HG03378 (cell line): ENCODE measurements at regions not wholly inside any gene's neighbourhood (a gene's known extent, or its start where the extent isn't known, plus 50 kb on each side); places are given as distances from the start of the nearest gene placed in this dataset.
"Not testable (repeated sequence)": the region's sequence is repeated elsewhere in the genome, so short reads cannot be mapped to it uniquely, and the experiment has no call there.

Experiments
- ATAC-seq: cut with Tn5 transposase; IDR thresholded peaks from one replicate; pipeline ENCODE4 v1.9.1; 2021; ENCODE audit warnings: mild to moderate bottlenecking, moderate library complexity; ENCODE audit not compliant: unreplicated experiment

DNA sequence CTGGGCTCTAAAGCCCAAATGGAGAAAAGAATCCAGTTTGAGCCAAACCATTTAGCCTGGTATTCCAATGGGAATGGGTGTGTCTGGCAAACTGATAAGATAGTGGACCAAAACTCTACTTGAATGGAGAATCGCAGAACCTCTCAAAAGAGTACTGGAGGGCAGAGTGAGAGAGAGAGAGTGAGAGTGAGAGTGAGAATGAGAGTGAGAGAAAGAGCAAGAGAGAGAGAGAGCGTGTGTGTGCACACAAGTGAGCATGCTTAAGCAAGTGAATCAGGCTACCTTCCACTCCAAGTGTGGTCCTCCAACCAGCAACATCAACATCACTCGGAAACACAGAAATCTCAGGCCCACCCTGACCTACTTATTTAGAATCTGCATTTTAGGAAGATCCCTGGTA is 58.8 kb downstream of the UQCRFS1 start:
- ATAC-seq: no peak

DNA sequence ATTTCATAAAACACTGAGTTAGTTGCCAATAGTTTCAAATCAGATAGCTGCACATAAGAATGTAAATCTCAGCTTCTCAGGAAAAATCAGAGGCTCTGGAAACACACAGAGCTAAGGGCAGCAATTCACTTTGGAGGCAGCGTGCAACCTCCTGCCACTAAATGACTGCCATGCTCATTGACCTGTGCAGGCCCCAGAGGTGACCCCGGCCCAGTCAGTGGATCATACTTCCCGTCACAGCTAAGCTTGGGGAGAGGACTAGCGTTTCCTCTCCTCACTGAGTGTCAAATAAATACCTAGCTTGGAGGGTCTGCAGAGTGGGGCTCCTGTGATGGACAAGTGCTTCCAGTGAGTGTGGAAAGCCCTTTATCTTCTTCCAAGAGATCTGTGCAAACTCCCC is 67.2 kb downstream of the UQCRFS1 start:
- no peak for ATAC-seq

DNA sequence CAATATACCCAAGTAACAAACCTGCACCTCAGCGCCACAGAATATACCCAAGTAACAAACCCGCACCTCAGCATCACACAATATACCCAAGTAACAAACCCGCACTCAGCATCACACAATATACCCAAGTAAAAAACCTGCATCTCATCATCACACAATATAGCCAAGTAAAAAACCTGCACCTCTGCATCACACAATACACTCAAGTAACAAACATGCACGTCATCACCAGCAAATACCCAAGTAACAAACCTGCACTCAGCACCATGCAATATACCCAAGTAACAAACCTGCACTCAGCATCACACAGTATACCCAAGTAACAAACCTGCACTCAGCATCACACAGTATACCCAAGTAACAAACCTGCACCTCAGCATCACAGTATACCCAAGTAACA is 69.8 kb downstream of the UQCRFS1 start:
- no peak for ATAC-seq

DNA sequence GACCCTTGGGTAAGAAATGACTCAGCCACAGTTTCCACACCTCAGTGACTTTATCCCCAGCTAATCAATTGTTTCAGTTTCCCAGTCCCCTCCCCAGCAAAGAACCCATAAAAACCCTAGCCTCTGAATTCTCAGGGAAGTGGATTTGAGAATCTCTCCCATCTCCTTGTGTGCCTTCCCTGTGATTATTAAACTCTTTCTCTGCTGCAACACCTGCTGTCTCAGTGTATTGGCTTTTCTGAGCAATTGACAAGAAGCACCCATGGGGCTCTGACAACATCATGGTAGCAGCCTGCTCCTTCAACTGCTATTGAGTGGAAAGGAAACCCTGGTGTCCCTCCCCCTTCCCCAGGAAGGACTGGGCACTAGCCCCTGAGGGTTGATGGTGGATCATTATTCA is 73.7 kb downstream of the UQCRFS1 start:
- no peak for ATAC-seq

DNA sequence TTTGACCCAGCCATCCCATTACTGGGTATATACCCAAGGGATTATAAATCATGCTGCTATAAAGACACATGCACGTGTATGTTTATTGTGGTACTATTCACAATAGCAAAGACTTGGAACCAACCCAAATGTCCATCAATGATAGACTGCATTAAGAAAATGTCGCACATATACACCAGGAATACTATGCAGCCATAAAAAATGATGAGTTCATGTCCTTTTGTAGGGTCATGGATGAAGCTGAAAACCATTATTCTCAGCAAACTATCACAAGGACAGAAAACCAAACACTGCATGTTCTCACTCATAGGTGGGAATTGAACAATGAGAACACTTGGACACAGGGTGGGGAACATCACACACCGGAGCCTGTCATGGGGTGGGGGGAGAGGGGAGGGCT is 74.7 kb downstream of the UQCRFS1 start:
- ATAC-seq: not testable (repeated sequence)

DNA sequence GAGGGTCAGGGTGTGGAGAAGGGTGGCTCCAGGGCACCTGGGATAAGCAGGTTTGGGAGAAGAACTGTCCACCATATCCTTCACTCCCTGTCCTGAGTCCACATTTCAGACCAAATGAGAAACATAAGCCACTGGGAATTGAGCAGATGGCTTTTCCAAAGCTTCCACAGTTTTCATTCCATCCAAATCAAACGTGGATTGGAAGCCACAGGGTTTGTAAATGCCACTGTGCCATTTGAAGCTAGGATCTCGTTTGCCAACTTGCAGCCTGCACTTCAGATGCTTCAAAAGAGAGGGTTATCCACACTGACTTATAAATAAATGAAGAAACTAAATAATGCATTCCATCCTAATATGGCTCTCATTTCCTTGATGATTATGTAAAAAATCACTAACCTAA is 81.5 kb downstream of the UQCRFS1 start:
- no peak for ATAC-seq

DNA sequence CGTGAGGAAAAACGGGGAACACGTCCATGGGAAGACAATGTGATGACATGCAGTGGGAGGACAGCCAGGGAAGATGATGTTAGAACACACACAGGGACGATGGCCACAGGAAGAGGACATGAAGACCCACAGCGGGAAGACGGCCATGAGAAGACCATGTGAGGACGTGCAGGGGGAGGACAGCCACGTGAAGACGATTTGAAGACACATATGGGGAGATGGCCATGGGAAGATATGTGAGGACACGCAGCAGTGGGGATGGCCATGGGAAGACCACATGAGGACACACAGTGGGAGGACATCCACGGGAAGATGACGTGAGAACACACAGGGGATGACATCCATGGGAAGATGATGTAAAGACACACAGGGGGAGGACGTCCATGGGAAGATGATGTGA is 83.8 kb downstream of the UQCRFS1 start:
- ATAC-seq: no peak

DNA sequence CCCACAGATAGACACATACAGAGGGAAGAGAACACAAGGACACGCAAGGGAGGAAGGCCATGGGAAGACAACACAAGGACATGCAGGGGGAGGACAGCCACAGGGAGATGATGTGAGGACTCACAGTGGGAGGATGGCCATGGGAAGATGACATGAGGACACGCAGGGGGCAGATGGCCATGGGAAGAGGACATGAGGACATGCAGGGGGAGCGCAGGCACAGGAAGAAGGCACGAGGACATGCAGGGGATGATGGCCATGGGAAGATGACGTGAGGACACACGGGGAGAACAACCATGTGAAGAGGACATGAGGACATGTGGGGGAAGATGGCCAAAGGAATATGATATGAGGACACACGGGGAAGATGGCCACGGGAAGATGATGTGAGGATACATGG is 84.7 kb downstream of the UQCRFS1 start:
- ATAC-seq: no peak

DNA sequence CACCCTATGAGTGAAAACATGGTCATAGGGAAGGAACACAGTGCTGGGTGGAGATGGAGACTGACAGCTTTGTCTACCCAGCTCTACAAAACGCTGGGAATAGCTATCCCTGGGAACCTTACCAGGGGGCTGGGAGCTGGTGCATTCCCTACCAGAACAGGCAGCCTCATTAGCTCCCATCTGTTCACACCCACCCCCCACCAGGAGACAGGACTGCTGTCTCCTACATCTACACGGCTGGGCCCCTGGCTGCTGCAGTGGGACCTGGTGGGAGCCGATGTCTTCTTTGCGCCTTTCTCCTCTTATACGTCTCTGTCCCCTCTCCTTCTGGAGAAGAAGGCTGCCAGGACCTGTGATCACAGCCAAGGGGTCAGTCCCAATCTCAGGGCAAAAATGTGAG is 90.8 kb downstream of the UQCRFS1 start:
- ATAC-seq: no peak

DNA sequence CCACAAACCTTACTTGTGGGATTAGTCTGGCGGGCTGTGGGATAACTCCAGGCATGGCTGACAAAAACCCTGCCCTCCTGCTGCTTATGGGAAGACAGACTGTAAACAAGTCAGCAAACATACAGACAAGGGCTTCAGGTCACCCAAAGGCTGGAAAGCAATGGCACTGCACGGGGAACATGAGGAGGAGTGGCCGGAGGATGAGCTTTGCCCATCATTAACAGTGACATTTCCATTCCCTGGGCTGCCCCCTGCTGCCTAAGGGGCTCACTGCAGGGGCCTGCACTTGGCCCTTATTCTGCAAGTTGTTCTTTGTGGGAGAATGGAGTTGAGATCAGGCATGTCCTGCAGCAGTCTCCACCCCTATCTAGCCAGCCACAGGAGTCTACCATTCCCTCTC is 91.3 kb downstream of the UQCRFS1 start:
- ATAC-seq: no peak

DNA sequence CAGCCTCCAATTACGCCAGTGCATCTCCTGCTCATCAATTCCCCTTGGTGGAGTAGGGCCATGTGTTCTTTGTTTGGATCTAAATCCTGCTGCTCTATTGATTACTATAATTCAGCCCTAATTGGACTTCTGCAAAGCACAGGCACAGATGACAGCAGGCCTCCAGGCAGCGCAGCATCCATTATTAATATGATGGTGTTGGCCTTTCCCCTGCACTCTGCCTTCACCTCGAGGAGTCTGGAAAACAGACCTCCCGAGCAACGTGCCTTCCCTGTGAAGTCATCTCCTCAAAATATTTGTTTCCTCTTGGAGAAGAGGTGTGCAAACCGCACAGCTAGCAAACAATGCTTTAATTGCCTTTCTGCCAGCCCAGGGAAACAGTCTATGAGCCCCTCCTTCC is 92.5 kb downstream of the UQCRFS1 start:
- no peak for ATAC-seq

DNA sequence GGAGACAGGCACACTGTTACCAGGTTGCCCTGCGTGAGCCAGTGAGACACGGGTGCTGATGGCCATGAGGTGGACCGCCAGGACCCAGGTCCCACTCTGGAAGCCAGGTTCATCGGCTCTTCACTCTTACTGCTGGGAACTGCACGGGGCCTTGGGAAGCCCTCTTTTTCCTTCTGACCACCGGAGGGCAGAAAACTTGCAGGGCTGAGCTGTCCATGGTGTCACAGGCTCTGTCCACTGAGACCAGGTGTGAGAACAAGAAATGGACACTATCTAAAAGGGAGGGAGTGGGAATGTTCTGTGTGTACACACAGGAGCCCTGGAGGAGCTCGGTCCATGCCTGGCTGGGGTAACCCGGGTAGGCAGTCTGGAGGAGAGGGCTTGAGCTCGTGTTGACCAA is 93.4 kb downstream of the UQCRFS1 start:
- ATAC-seq: no peak

DNA sequence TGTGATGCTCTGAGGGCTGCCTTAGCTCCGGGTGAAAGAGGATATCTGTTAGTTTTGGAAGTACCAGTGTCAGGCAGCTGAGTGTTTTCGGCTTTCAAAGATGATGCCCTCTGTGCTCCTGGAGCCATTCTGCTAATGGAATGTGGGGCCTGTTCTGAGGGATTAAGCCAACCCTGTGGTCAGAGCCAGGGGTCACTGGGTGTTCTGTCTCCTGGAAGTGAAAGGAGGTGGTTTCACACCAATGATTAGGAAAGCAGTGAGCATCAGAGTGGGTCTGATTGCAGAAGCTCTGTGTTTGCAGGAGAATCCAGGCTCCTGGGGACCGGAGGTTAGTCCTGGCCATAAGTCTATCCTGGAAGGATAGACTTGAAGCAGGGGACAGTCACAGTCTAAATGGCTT is 94.6 kb downstream of the UQCRFS1 start:
- ATAC-seq: no peak

DNA sequence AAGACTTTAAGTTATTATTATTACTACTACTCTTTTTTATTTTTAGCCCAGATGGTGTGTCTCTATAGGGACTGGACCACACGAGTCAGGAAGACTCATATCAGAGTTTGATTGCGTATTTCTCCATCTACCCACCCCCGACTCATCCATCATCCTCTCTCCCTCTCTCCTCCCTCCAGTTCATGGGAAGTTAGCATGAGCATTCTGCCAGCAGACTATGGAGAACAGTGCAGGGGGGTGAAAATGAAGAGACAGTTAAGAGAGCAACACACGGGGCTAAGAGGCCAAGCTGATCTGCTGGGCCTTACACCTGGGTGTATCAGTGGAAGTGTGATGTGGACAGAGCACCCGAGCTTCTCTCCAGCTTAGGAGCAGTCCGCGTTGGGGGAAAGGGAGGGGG is 95.0 kb downstream of the UQCRFS1 start:
- no peak for ATAC-seq

DNA sequence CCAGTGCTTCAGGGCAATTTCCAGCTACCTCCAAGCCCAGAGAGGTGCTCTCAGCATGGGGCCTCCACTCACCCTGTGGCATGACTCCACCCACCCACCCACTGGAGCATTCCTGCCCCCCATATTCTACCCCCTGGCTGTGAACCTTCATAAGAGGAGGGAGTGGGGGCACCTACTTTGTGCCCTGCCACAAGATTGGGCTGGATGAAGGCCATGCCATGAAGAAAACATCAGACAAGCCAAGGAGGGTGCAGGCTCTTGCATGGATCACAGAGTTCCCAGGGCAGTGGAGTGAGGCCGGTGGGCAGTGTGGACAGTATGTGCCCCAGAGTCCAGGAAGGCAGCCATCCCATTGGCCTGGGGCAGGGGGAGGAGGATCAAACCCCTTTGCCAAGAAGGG is 97.8 kb downstream of the UQCRFS1 start:
- no peak for ATAC-seq

DNA sequence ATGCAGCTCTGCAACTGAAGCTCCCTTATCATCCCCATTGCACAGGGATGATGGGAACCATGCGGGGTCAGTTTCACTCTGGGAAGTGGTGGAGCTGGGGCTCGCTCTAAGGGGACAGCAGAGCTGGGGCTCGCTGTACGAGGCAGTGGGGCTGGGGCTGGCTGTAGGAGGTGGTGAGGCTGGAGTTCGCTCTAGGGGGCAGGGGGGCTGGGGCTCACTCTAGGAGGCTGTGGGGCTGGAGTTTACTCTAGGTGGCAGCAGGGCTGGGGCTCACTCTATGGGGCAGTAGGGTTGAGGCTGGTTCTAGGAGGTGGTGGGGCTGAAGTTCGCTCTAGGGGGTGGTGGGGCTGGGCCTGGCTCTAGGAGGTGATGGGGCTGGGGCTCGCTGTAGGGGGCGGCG is 99.1 kb downstream of the UQCRFS1 start:
- ATAC-seq: no peak

DNA sequence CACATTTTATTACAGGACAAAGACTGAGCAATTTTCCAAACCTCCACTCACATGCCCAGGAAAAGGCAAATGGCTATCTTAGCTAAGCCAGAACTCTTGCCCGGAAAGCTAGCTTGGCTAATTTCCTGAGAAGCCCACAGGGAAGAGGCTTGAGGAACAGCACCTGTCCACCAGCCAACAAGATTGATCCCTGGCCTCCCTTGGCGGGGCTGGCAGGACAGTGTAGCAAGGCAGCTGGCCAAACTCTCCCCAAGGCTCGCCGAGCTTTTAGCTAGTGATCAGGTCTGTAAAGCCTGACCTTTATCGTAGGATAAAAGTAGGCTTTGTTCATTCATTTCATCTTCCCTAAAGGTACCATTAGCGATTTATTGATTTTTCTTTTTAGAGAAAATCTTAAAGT is 101.4 kb downstream of the UQCRFS1 start:
- no peak for ATAC-seq

DNA sequence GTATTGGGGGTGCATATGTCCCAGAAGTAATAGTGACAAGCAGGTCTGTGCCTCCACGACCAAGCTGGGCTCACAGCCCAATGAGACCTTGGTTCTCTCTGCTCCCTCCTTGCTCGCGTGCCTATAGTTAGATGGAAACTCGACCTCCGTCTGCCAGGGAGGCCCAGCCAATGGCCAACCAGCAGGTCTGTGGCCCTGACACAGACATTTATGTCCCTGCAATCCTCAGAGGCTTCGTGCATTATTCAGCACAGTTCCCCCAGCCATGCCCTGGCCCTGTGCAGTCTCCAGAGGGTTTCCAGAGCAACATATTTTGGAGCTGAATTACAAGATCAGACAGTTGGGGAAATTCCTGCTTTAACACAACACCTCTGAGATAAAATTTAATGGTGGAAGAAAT is 105.1 kb downstream of the UQCRFS1 start:
- ATAC-seq: no peak

DNA sequence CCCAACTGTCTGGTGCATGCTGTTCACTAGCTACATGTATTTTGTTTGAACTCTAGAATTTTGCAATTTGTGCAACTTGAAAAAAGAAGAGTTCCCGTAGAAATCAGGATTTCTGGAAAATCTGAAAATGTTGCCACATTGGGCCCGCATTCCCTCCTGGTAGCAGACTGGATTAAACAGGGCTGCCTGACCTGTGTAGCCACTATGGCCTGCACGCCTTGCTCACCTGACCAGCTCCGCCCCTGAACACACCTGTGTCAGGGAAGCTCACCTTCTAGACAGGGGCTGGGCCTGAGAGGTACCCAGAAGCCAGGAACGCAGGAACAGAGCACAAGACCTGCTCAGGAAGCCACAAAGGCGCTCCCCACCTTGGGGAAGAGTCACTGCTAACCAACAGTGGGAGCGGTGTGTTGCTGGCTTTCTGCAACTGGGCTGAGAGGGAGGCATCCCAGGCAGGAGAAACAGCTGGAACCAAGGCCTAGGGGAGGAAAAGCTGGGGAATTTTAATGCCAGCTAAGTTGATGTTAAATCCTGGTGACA is 106.5 kb downstream of the UQCRFS1 start:
- ATAC-seq: no peak

DNA sequence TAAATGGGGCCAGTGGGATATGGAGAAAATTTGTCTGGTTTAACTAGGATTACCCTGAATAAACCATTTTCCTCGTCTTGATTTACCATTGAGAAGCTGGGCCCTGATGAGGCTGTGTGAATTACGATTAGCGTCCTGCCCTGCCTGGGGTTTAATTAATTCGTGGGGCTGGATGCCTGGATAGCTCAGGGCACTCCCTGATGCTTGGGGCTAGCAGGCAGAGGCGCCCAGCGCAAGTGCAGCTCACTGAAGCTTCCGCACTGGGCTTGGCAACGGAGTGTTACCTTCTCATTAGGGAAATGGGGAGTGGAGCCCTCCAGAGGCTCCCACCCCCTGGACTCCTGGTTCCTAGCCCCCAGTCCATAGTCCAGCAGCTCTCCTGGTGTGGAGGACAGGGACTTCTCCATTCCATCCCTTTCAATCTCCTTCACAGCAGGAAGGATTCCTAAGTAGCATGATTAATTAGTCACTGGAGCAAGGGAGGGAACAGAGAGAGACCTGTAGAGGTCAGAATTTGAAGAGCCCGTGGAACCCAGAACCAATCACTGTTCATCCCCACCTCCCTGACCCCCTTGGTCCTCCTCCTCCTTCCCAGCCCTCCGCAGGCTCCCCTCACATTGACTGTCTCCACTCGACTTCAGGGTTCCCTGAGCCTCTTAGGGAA is 107.2 kb downstream of the UQCRFS1 start:
- ATAC-seq: no peak

DNA sequence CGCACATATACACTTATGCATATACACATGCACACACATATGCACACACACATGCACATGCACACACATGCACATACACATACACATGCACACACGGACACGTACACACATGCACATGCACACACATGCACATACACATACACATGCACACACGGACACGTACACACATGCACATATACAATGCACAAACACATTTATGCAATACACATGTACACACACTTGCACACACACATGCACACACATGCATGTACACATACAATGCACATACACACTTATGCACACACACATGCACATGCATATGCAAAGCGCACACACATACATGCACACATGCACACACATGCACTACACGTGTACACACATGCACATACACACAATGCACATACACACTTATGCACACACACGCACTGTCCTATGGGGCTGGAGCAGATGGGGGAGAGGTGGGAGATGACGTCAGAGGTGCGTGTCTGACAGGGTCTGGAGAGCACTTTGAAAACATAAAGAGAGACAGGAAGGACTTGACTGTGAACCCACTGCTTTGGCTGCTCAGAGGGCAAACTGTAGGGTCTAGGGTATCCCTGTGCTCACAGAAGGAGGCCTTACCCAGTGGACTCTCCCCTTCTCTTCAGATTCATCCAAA is 108.2 kb downstream of the UQCRFS1 start:
- ATAC-seq: no peak

DNA sequence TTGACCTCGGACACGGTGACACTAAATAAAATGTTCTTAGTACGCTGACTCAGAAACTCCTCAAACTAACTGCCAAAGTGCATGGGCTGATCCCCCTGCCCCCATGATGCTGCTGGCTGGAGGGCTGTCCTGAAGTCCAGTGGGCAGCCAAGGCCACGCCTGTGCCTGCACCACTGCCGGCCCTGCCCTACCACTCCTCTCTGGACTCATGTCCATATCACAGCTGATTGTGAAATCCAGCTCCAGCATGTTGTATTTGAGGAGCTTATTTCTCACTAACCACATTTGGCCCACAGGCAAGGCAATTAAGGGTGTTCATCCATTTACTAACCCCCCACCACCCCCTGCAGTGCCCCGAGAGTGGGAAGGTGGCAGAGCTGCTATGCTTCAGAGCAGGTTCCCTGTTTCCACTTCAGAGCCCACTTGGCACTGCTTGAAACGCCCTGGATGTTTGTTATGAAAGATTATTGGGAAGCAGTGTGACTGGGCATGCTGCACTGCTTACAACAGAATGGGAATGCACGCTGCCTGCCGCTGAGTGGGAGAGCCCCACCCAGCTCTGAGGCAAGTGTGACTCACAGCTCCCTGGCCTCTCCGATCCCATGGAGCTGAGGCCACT is 114.0 kb downstream of the UQCRFS1 start:
- ATAC-seq: no peak
